HL-60 (cell line): ENCODE measurements at regions not wholly inside any gene's neighbourhood (a gene's known extent, or its start where the extent isn't known, plus 50 kb on each side); places are given as distances from the start of the nearest gene placed in this dataset.

Experiments
- DNase-seq, 2 experiments: peaks; one replicate each; pipeline ENCODE4 v3.0.0-alpha.2; 2010 to 2020; ENCODE audit warnings: low read depth in 1 of 2, low spot score in 1 of 2
- H3K27ac ChIP-seq: fragments of 250-450 bp; sonication (Bioruptor Pico); replicated peaks from 2 replicates; pipeline ENCODE4 v1.5.1; 2020; ENCODE audit warnings: mild to moderate bottlenecking, moderate library complexity
- H3K27me3 ChIP-seq: fragments of 250-450 bp; sonication (Bioruptor Pico); 2 replicates; pipeline ENCODE4 v1.5.1; 2021; ENCODE audit warnings: mild to moderate bottlenecking, moderate library complexity; ENCODE audit not compliant: insufficient read depth, poor library complexity, severe bottlenecking
- H3K4me3 ChIP-seq: replicated peaks from 2 replicates; pipeline ENCODE4 v1.5.1; 2011; ENCODE audit warnings: mild to moderate bottlenecking, control low read depth, low read length; ENCODE audit not compliant: insufficient read depth
- GABPA ChIP-seq: IDR thresholded peaks from 2 replicates; pipeline ENCODE4 v1.6.1; 2012; ENCODE audit warnings: low read depth
- POLR2AphosphoS5 ChIP-seq: IDR thresholded peaks from 2 replicates; pipeline ENCODE4 v1.6.1; 2012; ENCODE audit warnings: low read depth
- SPI1 ChIP-seq: IDR thresholded peaks from 2 replicates; pipeline ENCODE4 v1.6.1; 2012; ENCODE audit warnings: low read depth, mild to moderate bottlenecking, borderline replicate concordance
- TF ChIP-seq, protein P1 (sequence below): IDR thresholded peaks from 2 replicates; pipeline ENCODE4 v1.6.1; 2012; ENCODE audit warnings: low read depth; ENCODE audit not compliant: insufficient replicate concordance
- TF ChIP-seq, protein P2 (sequence below): IDR thresholded peaks from one replicate; pipeline ENCODE4 v1.5.1; 2011; ENCODE audit warnings: low read length, control low read depth, inconsistent platforms; ENCODE audit not compliant: insufficient read depth

DNA sequence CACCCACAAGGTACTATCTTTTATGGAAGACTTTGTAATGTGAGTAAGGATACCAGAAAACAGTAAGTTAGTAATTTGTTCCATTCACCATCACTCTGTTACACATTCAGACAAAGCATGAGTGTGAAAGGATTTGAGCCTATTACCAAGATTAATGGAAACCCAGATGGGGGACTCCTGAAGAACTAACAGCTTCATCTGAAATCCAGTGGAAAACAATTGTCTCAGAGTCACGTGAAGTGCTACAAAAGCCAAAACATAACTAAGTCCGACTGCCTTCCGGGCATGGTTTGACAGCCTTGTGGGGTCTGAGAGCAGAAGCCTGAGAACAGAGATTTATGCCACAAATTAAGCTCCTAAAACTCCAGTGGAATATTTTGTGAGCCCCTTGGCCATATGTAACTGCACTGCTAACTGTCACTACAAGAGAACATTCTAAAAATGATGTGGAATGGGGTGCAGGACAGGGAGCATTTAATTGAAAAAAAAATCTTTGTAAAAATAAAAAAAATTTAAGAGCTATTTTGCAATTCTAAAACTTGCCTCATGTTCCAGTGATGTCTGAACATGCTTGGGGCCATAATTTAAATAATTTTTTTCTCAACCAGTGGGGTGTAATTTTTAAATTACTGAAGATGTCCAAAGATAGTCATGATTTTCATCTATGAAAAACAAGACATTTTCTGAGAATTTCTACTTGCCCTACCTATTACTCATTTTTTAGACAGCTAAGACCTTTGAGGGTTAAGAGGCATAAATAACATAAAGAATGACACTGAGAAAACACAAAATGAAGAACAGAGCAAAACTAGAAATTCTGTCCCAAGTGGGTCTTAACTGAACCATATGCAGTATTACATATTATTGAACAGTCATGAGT lies 555.0 kb downstream of the INHBA start:
- Histone ChIP-seq H3K27me3 (no peaks in the 10 kb centered on the region), H3K27ac (no peak overlapping the region), H3K4me3 (no peak overlapping the region)
- TF ChIP-seq, protein P1, sequence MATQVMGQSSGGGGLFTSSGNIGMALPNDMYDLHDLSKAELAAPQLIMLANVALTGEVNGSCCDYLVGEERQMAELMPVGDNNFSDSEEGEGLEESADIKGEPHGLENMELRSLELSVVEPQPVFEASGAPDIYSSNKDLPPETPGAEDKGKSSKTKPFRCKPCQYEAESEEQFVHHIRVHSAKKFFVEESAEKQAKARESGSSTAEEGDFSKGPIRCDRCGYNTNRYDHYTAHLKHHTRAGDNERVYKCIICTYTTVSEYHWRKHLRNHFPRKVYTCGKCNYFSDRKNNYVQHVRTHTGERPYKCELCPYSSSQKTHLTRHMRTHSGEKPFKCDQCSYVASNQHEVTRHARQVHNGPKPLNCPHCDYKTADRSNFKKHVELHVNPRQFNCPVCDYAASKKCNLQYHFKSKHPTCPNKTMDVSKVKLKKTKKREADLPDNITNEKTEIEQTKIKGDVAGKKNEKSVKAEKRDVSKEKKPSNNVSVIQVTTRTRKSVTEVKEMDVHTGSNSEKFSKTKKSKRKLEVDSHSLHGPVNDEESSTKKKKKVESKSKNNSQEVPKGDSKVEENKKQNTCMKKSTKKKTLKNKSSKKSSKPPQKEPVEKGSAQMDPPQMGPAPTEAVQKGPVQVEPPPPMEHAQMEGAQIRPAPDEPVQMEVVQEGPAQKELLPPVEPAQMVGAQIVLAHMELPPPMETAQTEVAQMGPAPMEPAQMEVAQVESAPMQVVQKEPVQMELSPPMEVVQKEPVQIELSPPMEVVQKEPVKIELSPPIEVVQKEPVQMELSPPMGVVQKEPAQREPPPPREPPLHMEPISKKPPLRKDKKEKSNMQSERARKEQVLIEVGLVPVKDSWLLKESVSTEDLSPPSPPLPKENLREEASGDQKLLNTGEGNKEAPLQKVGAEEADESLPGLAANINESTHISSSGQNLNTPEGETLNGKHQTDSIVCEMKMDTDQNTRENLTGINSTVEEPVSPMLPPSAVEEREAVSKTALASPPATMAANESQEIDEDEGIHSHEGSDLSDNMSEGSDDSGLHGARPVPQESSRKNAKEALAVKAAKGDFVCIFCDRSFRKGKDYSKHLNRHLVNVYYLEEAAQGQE, result no peak
- TF ChIP-seq GABPA (no peak), POLR2AphosphoS5 (no peak), SPI1 (no peak)
- TF ChIP-seq, protein P2, sequence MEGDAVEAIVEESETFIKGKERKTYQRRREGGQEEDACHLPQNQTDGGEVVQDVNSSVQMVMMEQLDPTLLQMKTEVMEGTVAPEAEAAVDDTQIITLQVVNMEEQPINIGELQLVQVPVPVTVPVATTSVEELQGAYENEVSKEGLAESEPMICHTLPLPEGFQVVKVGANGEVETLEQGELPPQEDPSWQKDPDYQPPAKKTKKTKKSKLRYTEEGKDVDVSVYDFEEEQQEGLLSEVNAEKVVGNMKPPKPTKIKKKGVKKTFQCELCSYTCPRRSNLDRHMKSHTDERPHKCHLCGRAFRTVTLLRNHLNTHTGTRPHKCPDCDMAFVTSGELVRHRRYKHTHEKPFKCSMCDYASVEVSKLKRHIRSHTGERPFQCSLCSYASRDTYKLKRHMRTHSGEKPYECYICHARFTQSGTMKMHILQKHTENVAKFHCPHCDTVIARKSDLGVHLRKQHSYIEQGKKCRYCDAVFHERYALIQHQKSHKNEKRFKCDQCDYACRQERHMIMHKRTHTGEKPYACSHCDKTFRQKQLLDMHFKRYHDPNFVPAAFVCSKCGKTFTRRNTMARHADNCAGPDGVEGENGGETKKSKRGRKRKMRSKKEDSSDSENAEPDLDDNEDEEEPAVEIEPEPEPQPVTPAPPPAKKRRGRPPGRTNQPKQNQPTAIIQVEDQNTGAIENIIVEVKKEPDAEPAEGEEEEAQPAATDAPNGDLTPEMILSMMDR, result no peak
- no peak for DNase-seq

GRCh38 chr7:41146429-41146828 lies 556.5 kb downstream of the INHBA start:
- DNase-seq, result no peak
- TF ChIP-seq, protein P2, result no peak
- TF ChIP-seq GABPA, result no peak
- TF ChIP-seq SPI1, result no peak
- TF ChIP-seq, protein P1, result no peak
- no peak for TF ChIP-seq POLR2AphosphoS5
- no peak overlapping the region for H3K4me3 ChIP-seq
- H3K27me3 ChIP-seq, result no peaks in the 10 kb centered on the region
- no peak overlapping the region for H3K27ac ChIP-seq

DNA sequence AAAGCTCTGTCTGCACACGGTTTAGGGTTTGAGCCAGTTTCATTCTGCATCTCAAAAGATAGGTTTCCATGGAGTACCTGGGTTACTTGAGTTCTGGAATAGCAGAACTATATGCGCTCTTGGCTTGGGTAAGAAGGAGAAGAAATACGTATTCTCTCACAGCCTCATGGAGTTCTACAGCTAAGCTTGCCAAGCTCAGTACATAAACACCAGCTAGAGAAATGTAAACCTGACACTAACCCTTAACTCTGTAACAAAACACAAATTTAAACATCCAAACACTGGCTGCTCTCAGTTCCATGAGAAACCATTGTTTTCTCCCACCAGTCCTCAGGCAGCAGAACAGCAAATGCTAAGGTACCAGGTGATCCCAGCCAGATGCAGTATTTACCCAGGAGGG lies 557.2 kb downstream of the INHBA start:
- TF ChIP-seq GABPA (no peak), SPI1 (no peak), POLR2AphosphoS5 (no peak)
- TF ChIP-seq, protein P2, result no peak
- DNase-seq, result no peak

More for the DNA sequence above, 557.2 kb downstream of the INHBA start:
- H3K4me3 ChIP-seq, result no peak overlapping the region
- H3K27me3 ChIP-seq, result no peaks in the 10 kb centered on the region
- H3K27ac ChIP-seq, result no peak overlapping the region
